Lung (tissue), 11 donors: ENCODE measurements at regions not wholly inside any gene's neighbourhood (a gene's known extent, or its start where the extent isn't known, plus 50 kb on each side); places are given as distances from the start of the nearest gene placed in this dataset.

Source experiments
- ATAC-seq: fragments of 200-7000 bp; cut with Tn5 transposase; one replicate; pipeline ENCODE4 v1.9.1; 2020; ENCODE audit warnings: moderate number of reproducible peaks; ENCODE audit not compliant: insufficient read depth, low FRiP score
- DNase-seq, 3 donors: peaks; one replicate each; pipeline ENCODE4 v3.0.0-alpha.2; 2013 to 2017
- H3K27ac ChIP-seq, 2 donors: one replicate each; pipeline ENCODE4 v1.5.1; 2013; ENCODE audit warnings: mild to moderate bottlenecking in 2 of 2, moderate library complexity in 2 of 2, control low read depth in 1 of 2, inconsistent platforms in 1 of 2, low read depth in 1 of 2, low read length in 1 of 2
- H3K27me3 ChIP-seq, 3 donors: one replicate each; pipeline ENCODE4 v1.5.1; 2013; ENCODE audit warnings: low read length in 2 of 3; ENCODE audit not compliant: control insufficient read depth in 3 of 3, insufficient read depth in 3 of 3
- H3K36me3 ChIP-seq, 4 donors: one replicate each; pipeline ENCODE4 v1.5.1; 2013; ENCODE audit warnings: low read length in 4 of 4, mild to moderate bottlenecking in 1 of 4, moderate library complexity in 1 of 4; ENCODE audit not compliant: control insufficient read depth in 4 of 4, insufficient read depth in 4 of 4
- H3K4me1 ChIP-seq, 5 donors: one replicate each; pipeline ENCODE4 v1.5.1; 2013; ENCODE audit warnings: low read length in 5 of 5, mild to moderate bottlenecking in 2 of 5, moderate library complexity in 1 of 5; ENCODE audit not compliant: control insufficient read depth in 5 of 5, insufficient read depth in 5 of 5
- H3K4me3 ChIP-seq: one replicate; pipeline ENCODE4 v1.5.1; 2013; ENCODE audit warnings: mild to moderate bottlenecking, control low read depth, moderate library complexity
- H3K9ac ChIP-seq, 2 donors: one replicate each; pipeline ENCODE4 v1.5.1; 2013; ENCODE audit warnings: low read length in 2 of 2, control low read depth in 1 of 2; ENCODE audit not compliant: insufficient read depth in 1 of 2
- H3K9me3 ChIP-seq, 4 donors: one replicate each; pipeline ENCODE4 v1.5.1; 2013; ENCODE audit warnings: low read length in 3 of 4, mild to moderate bottlenecking in 1 of 4, moderate library complexity in 1 of 4; ENCODE audit not compliant: control insufficient read depth in 4 of 4, insufficient read depth in 3 of 4
- CTCF ChIP-seq: IDR thresholded peaks from 2 replicates; pipeline ENCODE4 v1.5.1; 2012; ENCODE audit warnings: mild to moderate bottlenecking; ENCODE audit errors: control extremely low read depth, extremely low read depth
- WGBS, 2 donors: extraction: QIAGEN DNeasy Blood & Tissue Kit; methylation state at CpG; one replicate each; pipeline ENCODE4 v1.1.7; 2013; 5-methylcytosine and 5-hydroxymethylcytosine counted together
- donor health status: control.
- donor health status: control.
- donor health status: Bipolar disorder and iron deficiency.
- donor health status: healthy.
- donor health status: DM: yes; HTN: yes; CAD: no.

- TF ChIP-seq CTCF, result no peak
- peak in 2 of 3 donors; percentile 42 to 62 for DNase-seq
- Histone ChIP-seq H3K9ac (no peak overlapping the region), H3K4me1 (peaks cover 0 to 31% (median 5%) of the 10 kb centered on the region in 5 donors), H3K4me3 (no peak overlapping the region), H3K27me3 (no peaks in the 10 kb centered on the region), H3K27ac (peak overlapping the region in 1 of 2 donors; percentile 21), H3K9me3 (no peaks in the 10 kb centered on the region), H3K36me3 (no peaks in the 10 kb centered on the region)
- ATAC-seq, result peak; percentile 84
- WGBS, 2 donors, result 59 to 75% methylated on average over 5 of the region's 5 CpGs
These were observed 356.4 kb upstream of the PKN2 start for GRCh38 chr1:88327391-88328267.

DNA sequence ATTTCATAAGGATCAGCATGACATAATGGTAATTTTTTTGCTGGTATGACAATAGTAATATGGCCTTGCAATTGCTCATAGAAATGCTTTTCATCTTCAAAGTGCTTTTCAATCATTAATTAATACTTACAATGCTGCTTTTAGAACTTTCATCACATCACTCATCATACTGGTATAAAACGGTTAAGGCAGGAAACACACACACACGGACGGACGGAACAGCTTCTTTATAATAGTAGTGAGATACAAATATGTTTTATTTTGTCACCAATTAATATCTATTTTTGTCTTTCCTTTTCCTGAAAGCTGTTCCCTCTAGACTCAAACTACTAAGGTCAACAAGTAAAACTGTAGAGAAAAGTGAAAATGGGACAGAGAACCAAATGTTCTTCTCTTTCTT, 353.9 kb upstream of the PKN2 start:
- H3K9me3 ChIP-seq, result no peaks in the 10 kb centered on the region
- 40 to 44% methylated on average over 4 of the region's 4 CpGs for WGBS, 2 donors
- peaks cover 0 to 42% (median 5%) of the 10 kb centered on the region in 5 donors for H3K4me1 ChIP-seq
- DNase-seq (no peak), ATAC-seq (no peak)
- no peaks in the 10 kb centered on the region for H3K36me3 ChIP-seq
- H3K27ac ChIP-seq, result no peak overlapping the region
- no peak overlapping the region for H3K9ac ChIP-seq
- no peak overlapping the region for H3K4me3 ChIP-seq
- no peak for TF ChIP-seq CTCF
- H3K27me3 ChIP-seq, result no peaks in the 10 kb centered on the region

GRCh38 chr1:88333086-88333695, 350.9 kb upstream of the PKN2 start:
- Histone ChIP-seq H3K36me3 (no peaks in the 10 kb centered on the region), H3K27me3 (no peaks in the 10 kb centered on the region), H3K4me1 (peaks cover 0 to 24% (median 5%) of the 10 kb centered on the region in 5 donors), H3K9me3 (no peaks in the 10 kb centered on the region), H3K9ac (peak overlapping the region in 1 of 2 donors; percentile 79), H3K27ac (no peak overlapping the region), H3K4me3 (no peak overlapping the region)
- DNase-seq (peak; percentile 42 to 84 (median 77)), ATAC-seq (no peak)
- no peak for TF ChIP-seq CTCF
- WGBS, 2 donors, result 64 to 74% methylated on average over 9 of the region's 9 CpGs
